ENCODE measurements at regions not wholly inside any gene's neighbourhood (a gene's known extent, or its start where the extent isn't known, plus 50 kb on each side); places are given as distances from the start of the nearest gene placed in this dataset.

GRCh38 chr11:97414801-97415200, 1025.0 kb downstream of the JRKL start:
- no peaks in the 10 kb centered on the region for H3K4me1 ChIP-seq (ENCODE audit: control insufficient read depth, insufficient read depth, low read length)
- H3K9me3 ChIP-seq (ENCODE audit: control insufficient read depth, insufficient read depth, low read length): no peaks in the 10 kb centered on the region
- DNase-seq (ENCODE audit: low read depth in 4 of 6, low spot score in 6 of 6): no peak
- no peak overlapping the region for H3K27ac ChIP-seq (ENCODE audit: low read depth, low read length)
- no peaks in the 10 kb centered on the region for H3K36me3 ChIP-seq (ENCODE audit: control insufficient read depth, insufficient read depth, low read length)
- no CpG with 5 or more reads among the region's 2 CpGs for WGBS (ENCODE audit: insufficient coverage)
- H3K27me3 ChIP-seq (ENCODE audit: control insufficient read depth, insufficient read depth, low read length): no peaks in the 10 kb centered on the region
- H3K4me3 ChIP-seq (ENCODE audit: low read depth, low read length): no peak overlapping the region

- DNase-seq (ENCODE audit: low read depth in 4 of 6, low spot score in 6 of 6): no peak
- Histone ChIP-seq H3K27me3 (ENCODE audit: control insufficient read depth, insufficient read depth, low read length) (no peaks in the 10 kb centered on the region), H3K27ac (ENCODE audit: low read depth, low read length) (no peak overlapping the region), H3K4me1 (ENCODE audit: control insufficient read depth, insufficient read depth, low read length) (no peaks in the 10 kb centered on the region), H3K4me3 (ENCODE audit: low read depth, low read length) (no peak overlapping the region), H3K9me3 (ENCODE audit: control insufficient read depth, insufficient read depth, low read length) (no peaks in the 10 kb centered on the region), H3K36me3 (ENCODE audit: control insufficient read depth, insufficient read depth, low read length) (no peaks in the 10 kb centered on the region)
Observed at GRCh38 chr11:97419729-97420128, 1029.9 kb downstream of the JRKL start.

GRCh38 chr11:97428247-97428790, 1038.5 kb downstream of the JRKL start:
- no peak overlapping the region for H3K4me3 ChIP-seq (ENCODE audit: low read depth, low read length)
- no peak overlapping the region for H3K27ac ChIP-seq (ENCODE audit: low read depth, low read length)
- WGBS (ENCODE audit: insufficient coverage): 36% methylated on average over 1 of the region's 2 CpGs
- H3K27me3 ChIP-seq (ENCODE audit: control insufficient read depth, insufficient read depth, low read length): no peaks in the 10 kb centered on the region
- DNase-seq (ENCODE audit: low read depth in 4 of 6, low spot score in 6 of 6): peak in 3 of 6 donors; percentile 7 to 62 (median 25)
- H3K4me1 ChIP-seq (ENCODE audit: control insufficient read depth, insufficient read depth, low read length): no peaks in the 10 kb centered on the region
- H3K9me3 ChIP-seq (ENCODE audit: control insufficient read depth, insufficient read depth, low read length): no peaks in the 10 kb centered on the region
- no peaks in the 10 kb centered on the region for H3K36me3 ChIP-seq (ENCODE audit: control insufficient read depth, insufficient read depth, low read length)

- H3K4me1 ChIP-seq (ENCODE audit: control insufficient read depth, insufficient read depth, low read length): no peaks in the 10 kb centered on the region
- H3K9me3 ChIP-seq (ENCODE audit: control insufficient read depth, insufficient read depth, low read length): no peaks in the 10 kb centered on the region
- no peak overlapping the region for H3K27ac ChIP-seq (ENCODE audit: low read depth, low read length)
- no peaks in the 10 kb centered on the region for H3K36me3 ChIP-seq (ENCODE audit: control insufficient read depth, insufficient read depth, low read length)
- no peak overlapping the region for H3K4me3 ChIP-seq (ENCODE audit: low read depth, low read length)
- H3K27me3 ChIP-seq (ENCODE audit: control insufficient read depth, insufficient read depth, low read length): no peaks in the 10 kb centered on the region
- no CpG with 5 or more reads among the region's 3 CpGs for WGBS (ENCODE audit: insufficient coverage)
- DNase-seq (ENCODE audit: low read depth in 4 of 6, low spot score in 6 of 6): no peak
Observed at GRCh38 chr11:97430877-97431276, 1041.1 kb downstream of the JRKL start.

- Histone ChIP-seq H3K27me3 (ENCODE audit: control insufficient read depth, insufficient read depth, low read length) (no peaks in the 10 kb centered on the region), H3K4me3 (ENCODE audit: low read depth, low read length) (no peak overlapping the region), H3K9me3 (ENCODE audit: control insufficient read depth, insufficient read depth, low read length) (no peaks in the 10 kb centered on the region), H3K27ac (ENCODE audit: low read depth, low read length) (no peak overlapping the region), H3K36me3 (ENCODE audit: control insufficient read depth, insufficient read depth, low read length) (no peaks in the 10 kb centered on the region), H3K4me1 (ENCODE audit: control insufficient read depth, insufficient read depth, low read length) (no peaks in the 10 kb centered on the region)
- no CpG with 5 or more reads among the region's 1 CpG for WGBS (ENCODE audit: insufficient coverage)
- DNase-seq (ENCODE audit: low read depth in 4 of 6, low spot score in 6 of 6): no peak
Observed at GRCh38 chr11:97432926-97433325, 1043.1 kb downstream of the JRKL start.

- DNase-seq (ENCODE audit: low read depth in 4 of 6, low spot score in 6 of 6): no peak
Observed at GRCh38 chr11:97445561-97445960, 1055.7 kb downstream of the JRKL start.

GRCh38 chr11:97451441-97451840, 1061.6 kb downstream of the JRKL start:
- no CpG with 5 or more reads among the region's 4 CpGs for WGBS (ENCODE audit: insufficient coverage)
- no peak for DNase-seq (ENCODE audit: low read depth in 4 of 6, low spot score in 6 of 6)
- Histone ChIP-seq H3K4me3 (ENCODE audit: low read depth, low read length) (no peak overlapping the region), H3K9me3 (ENCODE audit: control insufficient read depth, insufficient read depth, low read length) (no peaks in the 10 kb centered on the region), H3K27ac (ENCODE audit: low read depth, low read length) (no peak overlapping the region), H3K4me1 (ENCODE audit: control insufficient read depth, insufficient read depth, low read length) (no peaks in the 10 kb centered on the region), H3K36me3 (ENCODE audit: control insufficient read depth, insufficient read depth, low read length) (no peaks in the 10 kb centered on the region), H3K27me3 (ENCODE audit: control insufficient read depth, insufficient read depth, low read length) (no peaks in the 10 kb centered on the region)

More at GRCh38 chr11:97445561-97445960, 1055.7 kb downstream of the JRKL start:
- H3K4me1 ChIP-seq (ENCODE audit: control insufficient read depth, insufficient read depth, low read length): no peaks in the 10 kb centered on the region
- no peaks in the 10 kb centered on the region for H3K36me3 ChIP-seq (ENCODE audit: control insufficient read depth, insufficient read depth, low read length)
- WGBS (ENCODE audit: insufficient coverage): 62% methylated on average over 2 of the region's 2 CpGs
- no peaks in the 10 kb centered on the region for H3K27me3 ChIP-seq (ENCODE audit: control insufficient read depth, insufficient read depth, low read length)
- H3K27ac ChIP-seq (ENCODE audit: low read depth, low read length): no peak overlapping the region
- no peak overlapping the region for H3K4me3 ChIP-seq (ENCODE audit: low read depth, low read length)
- H3K9me3 ChIP-seq (ENCODE audit: control insufficient read depth, insufficient read depth, low read length): no peaks in the 10 kb centered on the region

GRCh38 chr11:97454988-97455387, 1065.2 kb downstream of the JRKL start:
- peak in 2 of 6 donors; percentile 35 to 52 for DNase-seq (ENCODE audit: low read depth in 4 of 6, low spot score in 6 of 6)
- no CpG with 5 or more reads among the region's 1 CpG for WGBS (ENCODE audit: insufficient coverage)

GRCh38 chr11:97460091-97460490, 1070.3 kb downstream of the JRKL start:
- H3K4me3 ChIP-seq (ENCODE audit: low read depth, low read length): no peak overlapping the region
- H3K36me3 ChIP-seq (ENCODE audit: control insufficient read depth, insufficient read depth, low read length): no peaks in the 10 kb centered on the region
- no peaks in the 10 kb centered on the region for H3K27me3 ChIP-seq (ENCODE audit: control insufficient read depth, insufficient read depth, low read length)
- no peaks in the 10 kb centered on the region for H3K4me1 ChIP-seq (ENCODE audit: control insufficient read depth, insufficient read depth, low read length)
- no peak overlapping the region for H3K27ac ChIP-seq (ENCODE audit: low read depth, low read length)
- H3K9me3 ChIP-seq (ENCODE audit: control insufficient read depth, insufficient read depth, low read length): peaks cover 9% of the 10 kb centered on the region
- no peak for DNase-seq (ENCODE audit: low read depth in 4 of 6, low spot score in 6 of 6)

More at GRCh38 chr11:97454988-97455387, 1065.2 kb downstream of the JRKL start:
- Histone ChIP-seq H3K9me3 (ENCODE audit: control insufficient read depth, insufficient read depth, low read length) (no peaks in the 10 kb centered on the region), H3K4me1 (ENCODE audit: control insufficient read depth, insufficient read depth, low read length) (no peaks in the 10 kb centered on the region), H3K4me3 (ENCODE audit: low read depth, low read length) (no peak overlapping the region), H3K27ac (ENCODE audit: low read depth, low read length) (no peak overlapping the region), H3K36me3 (ENCODE audit: control insufficient read depth, insufficient read depth, low read length) (no peaks in the 10 kb centered on the region), H3K27me3 (ENCODE audit: control insufficient read depth, insufficient read depth, low read length) (no peaks in the 10 kb centered on the region)

GRCh38 chr11:97461044-97461880, 1071.4 kb downstream of the JRKL start:
- 92% methylated on average over 21 of the region's 21 CpGs for WGBS (ENCODE audit: insufficient coverage)
- H3K4me3 ChIP-seq (ENCODE audit: low read depth, low read length): no peak overlapping the region

More at GRCh38 chr11:97461044-97461880, 1071.4 kb downstream of the JRKL start:
- Histone ChIP-seq H3K4me1 (ENCODE audit: control insufficient read depth, insufficient read depth, low read length) (no peaks in the 10 kb centered on the region), H3K27ac (ENCODE audit: low read depth, low read length) (no peak overlapping the region), H3K36me3 (ENCODE audit: control insufficient read depth, insufficient read depth, low read length) (no peaks in the 10 kb centered on the region), H3K9me3 (ENCODE audit: control insufficient read depth, insufficient read depth, low read length) (peaks cover 9% of the 10 kb centered on the region), H3K27me3 (ENCODE audit: control insufficient read depth, insufficient read depth, low read length) (no peaks in the 10 kb centered on the region)
- no peak for DNase-seq (ENCODE audit: low read depth in 4 of 6, low spot score in 6 of 6)

Data from spinal cord (tissue), 9 donors.